Mesendoderm (in vitro differentiated cells): ENCODE measurements at regions not wholly inside any gene's neighbourhood (a gene's known extent, or its start where the extent isn't known, plus 50 kb on each side); places are given as distances from the start of the nearest gene placed in this dataset.

Experiments used
- DNase-seq: peaks from one replicate; pipeline ENCODE4 v3.0.0; 2013
- H2AK5ac ChIP-seq: 2 replicates; pipeline ENCODE4 v1.6.1; 2013; ENCODE audit warnings: low read length, inconsistent platforms
- H2BK120ac ChIP-seq: 2 replicates; pipeline ENCODE4 v1.6.1; 2013; ENCODE audit warnings: low read depth, mild to moderate bottlenecking, low read length, moderate library complexity, mixed read lengths
- H2BK15ac ChIP-seq: replicated peaks from 2 replicates; pipeline ENCODE4 v1.6.1; 2013; ENCODE audit warnings: low read depth, mild to moderate bottlenecking, moderate library complexity
- H2BK5ac ChIP-seq: 2 replicates; pipeline ENCODE4 v1.6.1; 2013; ENCODE audit warnings: low read length, inconsistent platforms
- H3K18ac ChIP-seq: 2 replicates; pipeline ENCODE4 v1.6.1; 2013; ENCODE audit warnings: mild to moderate bottlenecking, low read length, mixed read lengths
- H3K23ac ChIP-seq: one replicate; pipeline ENCODE4 v1.6.1; 2013; ENCODE audit warnings: low read length
- H3K27ac ChIP-seq: 2 replicates; pipeline ENCODE4 v1.5.1; 2013; ENCODE audit warnings: low read depth, mild to moderate bottlenecking, inconsistent platforms, low read length, moderate library complexity
- H3K27me3 ChIP-seq: 2 replicates; pipeline ENCODE4 v1.6.1; 2013; ENCODE audit warnings: low read length, control low read depth, mild to moderate bottlenecking, inconsistent platforms; ENCODE audit not compliant: insufficient read depth, poor library complexity
- H3K36me3 ChIP-seq: 2 replicates; pipeline ENCODE4 v1.6.1; 2013; ENCODE audit warnings: low read length, inconsistent platforms; ENCODE audit not compliant: control insufficient read depth, insufficient read depth
- H3K4ac ChIP-seq: one replicate; pipeline ENCODE4 v1.6.1; 2013; ENCODE audit warnings: low read depth, mild to moderate bottlenecking, low read length, moderate library complexity
- H3K4me1 ChIP-seq: 2 replicates; pipeline ENCODE4 v1.6.1; 2013; ENCODE audit warnings: low read depth, low read length, inconsistent platforms; ENCODE audit not compliant: control insufficient read depth
- H3K4me2 ChIP-seq: 2 replicates; pipeline ENCODE4 v1.6.1; 2013; ENCODE audit warnings: low read length
- H3K4me3 ChIP-seq: 2 replicates; pipeline ENCODE4 v1.5.1; 2013; ENCODE audit warnings: mild to moderate bottlenecking, low read length
- H3K56ac ChIP-seq: one replicate; pipeline ENCODE4 v1.6.1; 2013; ENCODE audit warnings: low read length
- H3K79me1 ChIP-seq: 2 replicates; pipeline ENCODE4 v1.6.1; 2013; ENCODE audit warnings: low read length, inconsistent platforms
- H3K79me2 ChIP-seq: 2 replicates; pipeline ENCODE4 v1.6.1; 2013; ENCODE audit warnings: mild to moderate bottlenecking, low read length; ENCODE audit not compliant: control insufficient read depth, insufficient read depth
- H3K9ac ChIP-seq: 2 replicates; pipeline ENCODE4 v1.6.1; 2013; ENCODE audit warnings: low read length, inconsistent platforms
- H4K5ac ChIP-seq: one replicate; pipeline ENCODE4 v1.6.1; 2013; ENCODE audit warnings: low read length
- H4K8ac ChIP-seq: one replicate; pipeline ENCODE4 v1.6.1; 2013; ENCODE audit warnings: low read depth, mild to moderate bottlenecking, control low read depth, low read length, moderate library complexity
- WGBS: extraction: QIAGEN DNeasy Blood & Tissue Kit; methylation state at CpG from one replicate; pipeline ENCODE4 v1.1.7; 2013; ENCODE audit warnings: low lambda C conversion rate, missing lambda C conversion rate; ENCODE audit not compliant: insufficient coverage; ENCODE audit errors: extremely low coverage; 5-methylcytosine and 5-hydroxymethylcytosine counted together

GRCh38 chr2:122856696-122857095 lies 1101.2 kb downstream of the TSN start:
- Histone ChIP-seq H3K4ac (no peak overlapping the region), H3K56ac (no peak overlapping the region), H3K9ac (no peak overlapping the region), H2BK15ac (no peak overlapping the region), H3K79me1 (no peaks in the 10 kb centered on the region), H4K8ac (no peak overlapping the region), H4K5ac (no peak overlapping the region), H3K27me3 (no peaks in the 10 kb centered on the region), H3K4me1 (no peaks in the 10 kb centered on the region), H3K27ac (no peak overlapping the region), H3K18ac (no peak overlapping the region), H2BK5ac (no peak overlapping the region), H2AK5ac (no peak overlapping the region), H3K4me3 (no peak overlapping the region), H3K79me2 (no peaks in the 10 kb centered on the region), H2BK120ac (no peak overlapping the region), H3K4me2 (no peak overlapping the region), H3K23ac (no peak overlapping the region), H3K36me3 (no peaks in the 10 kb centered on the region)
- DNase-seq = no peak
- WGBS = no CpG with 5 or more reads among the region's 5 CpGs

- no peak overlapping the region for H3K9ac ChIP-seq
- no peak for DNase-seq
- no peak overlapping the region for H3K56ac ChIP-seq
- no peak overlapping the region for H3K18ac ChIP-seq
- H4K8ac ChIP-seq = no peak overlapping the region
- no peaks in the 10 kb centered on the region for H3K36me3 ChIP-seq
- H3K4ac ChIP-seq = no peak overlapping the region
- no CpG with 5 or more reads among the region's 2 CpGs for WGBS
- no peak overlapping the region for H2BK5ac ChIP-seq
- H3K4me1 ChIP-seq = no peaks in the 10 kb centered on the region
- no peak overlapping the region for H3K23ac ChIP-seq
- no peak overlapping the region for H4K5ac ChIP-seq
- no peaks in the 10 kb centered on the region for H3K79me2 ChIP-seq
- no peak overlapping the region for H3K4me3 ChIP-seq
- H3K27ac ChIP-seq = no peak overlapping the region
- H2AK5ac ChIP-seq = no peak overlapping the region
- no peaks in the 10 kb centered on the region for H3K27me3 ChIP-seq
- H2BK120ac ChIP-seq = no peak overlapping the region
- H2BK15ac ChIP-seq = no peak overlapping the region
- H3K4me2 ChIP-seq = no peak overlapping the region
- no peaks in the 10 kb centered on the region for H3K79me1 ChIP-seq
Measured at GRCh38 chr2:122858075-122858702, 1102.7 kb downstream of the TSN start.

GRCh38 chr2:122858813-122859212 lies 1103.4 kb downstream of the TSN start:
- H4K8ac ChIP-seq = no peak overlapping the region
- no peak overlapping the region for H3K56ac ChIP-seq
- H3K4me2 ChIP-seq = no peak overlapping the region
- no peak overlapping the region for H2AK5ac ChIP-seq
- no CpG with 5 or more reads among the region's 5 CpGs for WGBS
- no peak overlapping the region for H2BK15ac ChIP-seq
- no peak overlapping the region for H3K27ac ChIP-seq
- H3K9ac ChIP-seq = no peak overlapping the region
- no peak overlapping the region for H3K23ac ChIP-seq
- no peak overlapping the region for H2BK5ac ChIP-seq
- no peak for DNase-seq
- no peak overlapping the region for H4K5ac ChIP-seq
- no peak overlapping the region for H3K4me3 ChIP-seq
- no peak overlapping the region for H2BK120ac ChIP-seq
- H3K79me2 ChIP-seq = no peaks in the 10 kb centered on the region
- no peak overlapping the region for H3K18ac ChIP-seq
- no peaks in the 10 kb centered on the region for H3K36me3 ChIP-seq
- H3K79me1 ChIP-seq = no peaks in the 10 kb centered on the region
- H3K27me3 ChIP-seq = no peaks in the 10 kb centered on the region
- H3K4me1 ChIP-seq = no peaks in the 10 kb centered on the region
- H3K4ac ChIP-seq = no peak overlapping the region

GRCh38 chr2:122859260-122859659 lies 1103.8 kb downstream of the TSN start:
- H3K4ac ChIP-seq = no peak overlapping the region
- no peak overlapping the region for H3K27ac ChIP-seq
- H4K8ac ChIP-seq = no peak overlapping the region
- WGBS = 100% methylated on average over 8 of the region's 9 CpGs
- H3K4me1 ChIP-seq = no peaks in the 10 kb centered on the region
- no peak for DNase-seq
- H3K27me3 ChIP-seq = no peaks in the 10 kb centered on the region
- H2BK5ac ChIP-seq = no peak overlapping the region
- no peak overlapping the region for H2AK5ac ChIP-seq
- H3K9ac ChIP-seq = no peak overlapping the region
- no peak overlapping the region for H3K23ac ChIP-seq
- H2BK120ac ChIP-seq = no peak overlapping the region
- H3K56ac ChIP-seq = no peak overlapping the region
- H4K5ac ChIP-seq = no peak overlapping the region
- H3K79me2 ChIP-seq = no peaks in the 10 kb centered on the region
- no peak overlapping the region for H2BK15ac ChIP-seq
- H3K79me1 ChIP-seq = no peaks in the 10 kb centered on the region
- H3K36me3 ChIP-seq = no peaks in the 10 kb centered on the region
- H3K4me2 ChIP-seq = no peak overlapping the region
- no peak overlapping the region for H3K18ac ChIP-seq
- no peak overlapping the region for H3K4me3 ChIP-seq

- no peak overlapping the region for H3K23ac ChIP-seq
- no peak for DNase-seq
- no peak overlapping the region for H2BK120ac ChIP-seq
- H3K56ac ChIP-seq = no peak overlapping the region
- no peak overlapping the region for H2BK5ac ChIP-seq
- no peak overlapping the region for H3K4me2 ChIP-seq
- no peaks in the 10 kb centered on the region for H3K79me1 ChIP-seq
- no peak overlapping the region for H3K18ac ChIP-seq
- H3K4me3 ChIP-seq = no peak overlapping the region
- no peak overlapping the region for H2AK5ac ChIP-seq
- H2BK15ac ChIP-seq = no peak overlapping the region
- no peaks in the 10 kb centered on the region for H3K79me2 ChIP-seq
- H4K8ac ChIP-seq = no peak overlapping the region
- no peak overlapping the region for H3K9ac ChIP-seq
- no peaks in the 10 kb centered on the region for H3K36me3 ChIP-seq
- no peak overlapping the region for H3K27ac ChIP-seq
- H3K4ac ChIP-seq = no peak overlapping the region
- H4K5ac ChIP-seq = no peak overlapping the region
- WGBS = no CpG with 5 or more reads among the region's 3 CpGs
- H3K4me1 ChIP-seq = no peaks in the 10 kb centered on the region
- no peaks in the 10 kb centered on the region for H3K27me3 ChIP-seq
Measured at GRCh38 chr2:122863532-122863931, 1108.1 kb downstream of the TSN start.

- H2BK5ac ChIP-seq = no peak overlapping the region
- H2BK120ac ChIP-seq = no peak overlapping the region
- DNase-seq = no peak
- no peaks in the 10 kb centered on the region for H3K36me3 ChIP-seq
- no peaks in the 10 kb centered on the region for H3K27me3 ChIP-seq
- no peak overlapping the region for H4K5ac ChIP-seq
- H3K56ac ChIP-seq = no peak overlapping the region
- no peak overlapping the region for H3K23ac ChIP-seq
- no peak overlapping the region for H4K8ac ChIP-seq
- H3K4me2 ChIP-seq = no peak overlapping the region
- no peak overlapping the region for H3K9ac ChIP-seq
- no peaks in the 10 kb centered on the region for H3K79me2 ChIP-seq
- no peaks in the 10 kb centered on the region for H3K4me1 ChIP-seq
- H3K18ac ChIP-seq = no peak overlapping the region
- H3K79me1 ChIP-seq = no peaks in the 10 kb centered on the region
- H3K27ac ChIP-seq = no peak overlapping the region
- H2BK15ac ChIP-seq = no peak overlapping the region
- H3K4ac ChIP-seq = no peak overlapping the region
- H2AK5ac ChIP-seq = no peak overlapping the region
- H3K4me3 ChIP-seq = no peak overlapping the region
- 100% methylated on average over 1 of the region's 3 CpGs for WGBS
Measured at GRCh38 chr2:122864728-122865127, 1109.3 kb downstream of the TSN start.
